ENCODE measurements at regions not wholly inside any gene's neighbourhood (a gene's known extent, or its start where the extent isn't known, plus 50 kb on each side); places are given as distances from the start of the nearest gene placed in this dataset.

GRCh38 chr22:49425356-49425755 lies 402.3 kb downstream of the BRD1 start:
- Histone ChIP-seq H3K36me3 (replicated peaks in 1 of 2) (no peaks in the 10 kb centered on the region), H3K4me1 (replicated peaks in 1 of 2) (no peaks in the 10 kb centered on the region), H3K27ac (no peak overlapping the region), H3K9me3 (replicated peaks in 1 of 3) (no peaks in the 10 kb centered on the region), H3K27me3 (no peaks in the 10 kb centered on the region), H3K4me3 (no peak overlapping the region)
- peak in 1 of 7 donors; percentile 7 for DNase-seq
- 34 to 52% (median 42%) methylated on average over 2 to 14 of the region's 14 CpGs for WGBS, 4 donors
- intact Hi-C loops (cut with DNase I), result no loop called here
- TF ChIP-seq, protein P1, sequence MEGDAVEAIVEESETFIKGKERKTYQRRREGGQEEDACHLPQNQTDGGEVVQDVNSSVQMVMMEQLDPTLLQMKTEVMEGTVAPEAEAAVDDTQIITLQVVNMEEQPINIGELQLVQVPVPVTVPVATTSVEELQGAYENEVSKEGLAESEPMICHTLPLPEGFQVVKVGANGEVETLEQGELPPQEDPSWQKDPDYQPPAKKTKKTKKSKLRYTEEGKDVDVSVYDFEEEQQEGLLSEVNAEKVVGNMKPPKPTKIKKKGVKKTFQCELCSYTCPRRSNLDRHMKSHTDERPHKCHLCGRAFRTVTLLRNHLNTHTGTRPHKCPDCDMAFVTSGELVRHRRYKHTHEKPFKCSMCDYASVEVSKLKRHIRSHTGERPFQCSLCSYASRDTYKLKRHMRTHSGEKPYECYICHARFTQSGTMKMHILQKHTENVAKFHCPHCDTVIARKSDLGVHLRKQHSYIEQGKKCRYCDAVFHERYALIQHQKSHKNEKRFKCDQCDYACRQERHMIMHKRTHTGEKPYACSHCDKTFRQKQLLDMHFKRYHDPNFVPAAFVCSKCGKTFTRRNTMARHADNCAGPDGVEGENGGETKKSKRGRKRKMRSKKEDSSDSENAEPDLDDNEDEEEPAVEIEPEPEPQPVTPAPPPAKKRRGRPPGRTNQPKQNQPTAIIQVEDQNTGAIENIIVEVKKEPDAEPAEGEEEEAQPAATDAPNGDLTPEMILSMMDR (IDR thresholded peaks at IDR 0.05), result no peak
- no peak for TF ChIP-seq POLR2A (IDR thresholded peaks at IDR 0.05)

GRCh38 chr22:49424893-49425270 lies 402.8 kb downstream of the BRD1 start:
- intact Hi-C loops (cut with DNase I), result no loop called here
- H3K4me3 ChIP-seq, result no peak overlapping the region
- DNase-seq, result peak in 1 of 7 donors; percentile 34
- no peaks in the 10 kb centered on the region for H3K9me3 ChIP-seq (replicated peaks in 1 of 3)
- H3K27me3 ChIP-seq, result no peaks in the 10 kb centered on the region
- 69 to 81% (median 76%) methylated on average over 10 of the region's 10 CpGs for WGBS, 4 donors
- no peaks in the 10 kb centered on the region for H3K4me1 ChIP-seq (replicated peaks in 1 of 2)
- H3K27ac ChIP-seq, result no peak overlapping the region
- H3K36me3 ChIP-seq (replicated peaks in 1 of 2), result no peaks in the 10 kb centered on the region
- TF ChIP-seq, protein P1 (IDR thresholded peaks at IDR 0.05), result no peak
- TF ChIP-seq POLR2A (IDR thresholded peaks at IDR 0.05), result no peak

GRCh38 chr22:49423125-49423650 lies 404.5 kb downstream of the BRD1 start:
- intact Hi-C loops (cut with DNase I), result no loop called here

GRCh38 chr22:49422701-49423100 lies 405.0 kb downstream of the BRD1 start:
- no peaks in the 10 kb centered on the region for H3K27me3 ChIP-seq
- H3K4me1 ChIP-seq (replicated peaks in 1 of 2), result no peaks in the 10 kb centered on the region
- no peaks in the 10 kb centered on the region for H3K36me3 ChIP-seq (replicated peaks in 1 of 2)
- intact Hi-C loops (cut with DNase I), result no loop called here
- TF ChIP-seq POLR2A (IDR thresholded peaks at IDR 0.05), result no peak
- TF ChIP-seq, protein P1 (IDR thresholded peaks at IDR 0.05), result no peak
- 30 to 50% (median 42%) methylated on average over 2 of the region's 2 CpGs for WGBS, 4 donors
- H3K9me3 ChIP-seq (replicated peaks in 1 of 3), result no peaks in the 10 kb centered on the region
- no peak overlapping the region for H3K27ac ChIP-seq
- peak in 1 of 7 donors; percentile 23 for DNase-seq
- no peak overlapping the region for H3K4me3 ChIP-seq

More at GRCh38 chr22:49423125-49423650, 404.5 kb downstream of the BRD1 start:
- TF ChIP-seq POLR2A (IDR thresholded peaks at IDR 0.05), result no peak
- TF ChIP-seq, protein P1 (IDR thresholded peaks at IDR 0.05), result no peak
- Histone ChIP-seq H3K27me3 (no peaks in the 10 kb centered on the region), H3K4me3 (no peak overlapping the region), H3K27ac (no peak overlapping the region), H3K9me3 (replicated peaks in 1 of 3) (no peaks in the 10 kb centered on the region), H3K36me3 (replicated peaks in 1 of 2) (no peaks in the 10 kb centered on the region), H3K4me1 (replicated peaks in 1 of 2) (no peaks in the 10 kb centered on the region)
- 75 to 85% (median 79%) methylated on average over 13 to 17 of the region's 17 CpGs for WGBS, 4 donors
- peak in 1 of 7 donors; percentile 28 for DNase-seq

Measured in adrenal gland (tissue), 9 donors.